22Rv1 (cell line): ENCODE measurements at regions not wholly inside any gene's neighbourhood (a gene's known extent, or its start where the extent isn't known, plus 50 kb on each side); places are given as distances from the start of the nearest gene placed in this dataset.

ENCODE experiments used
- H3K27ac ChIP-seq: fragments of 450-650 bp; 2 replicates; pipeline ENCODE4 v1.5.1; 2017
- CTCF ChIP-seq: fragments of 450-650 bp; IDR thresholded peaks from 2 replicates; pipeline ENCODE4 v1.5.1; 2017; ENCODE audit warnings: mild to moderate bottlenecking
- ZFX ChIP-seq: fragments of 450-650 bp; IDR thresholded peaks from 2 replicates; pipeline ENCODE4 v1.6.1; 2017; ENCODE audit warnings: antibody characterized with exemption, borderline replicate concordance

DNA sequence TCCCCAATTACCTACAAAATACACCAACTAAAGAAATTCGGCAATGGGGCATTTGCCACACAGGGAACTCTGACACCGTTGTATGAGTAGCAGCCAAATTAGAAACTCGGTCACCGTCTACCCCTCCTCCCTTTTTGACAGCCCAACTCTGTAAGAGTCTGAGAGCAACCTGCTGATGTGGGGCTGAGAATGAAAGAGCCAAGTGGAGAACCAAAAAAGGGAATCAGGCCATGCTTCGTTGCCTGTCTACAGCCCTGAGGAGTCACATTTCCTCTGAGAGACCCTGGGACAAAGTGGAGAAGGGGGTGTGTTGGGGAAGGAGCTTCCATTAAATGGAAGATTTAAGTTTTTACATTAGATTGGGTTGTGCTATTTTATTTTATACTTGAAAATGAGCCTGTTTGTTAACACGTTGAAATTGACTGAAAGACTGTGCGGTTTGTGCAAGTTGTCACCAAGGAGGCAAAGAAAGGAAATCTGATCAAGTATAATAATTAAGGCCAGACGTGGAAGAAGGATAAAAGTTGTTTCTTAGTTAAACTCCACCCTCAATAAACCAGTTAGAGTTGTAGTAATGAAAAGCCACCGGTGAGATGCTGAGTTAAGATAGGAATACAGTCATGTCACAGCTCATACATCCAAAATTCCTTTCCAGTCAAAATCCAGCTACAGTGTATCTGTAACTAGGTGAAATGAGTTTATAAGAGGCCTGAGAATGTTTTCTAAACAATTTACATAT lies 131.7 kb upstream of the CREB1 start:
- TF ChIP-seq ZFX = no peak
- no peak overlapping the region for H3K27ac ChIP-seq

GRCh38 chr2:207399301-207399700 lies 130.5 kb upstream of the CREB1 start:
- TF ChIP-seq ZFX = no peak
- TF ChIP-seq CTCF = no peak
- no peak overlapping the region for H3K27ac ChIP-seq

DNA sequence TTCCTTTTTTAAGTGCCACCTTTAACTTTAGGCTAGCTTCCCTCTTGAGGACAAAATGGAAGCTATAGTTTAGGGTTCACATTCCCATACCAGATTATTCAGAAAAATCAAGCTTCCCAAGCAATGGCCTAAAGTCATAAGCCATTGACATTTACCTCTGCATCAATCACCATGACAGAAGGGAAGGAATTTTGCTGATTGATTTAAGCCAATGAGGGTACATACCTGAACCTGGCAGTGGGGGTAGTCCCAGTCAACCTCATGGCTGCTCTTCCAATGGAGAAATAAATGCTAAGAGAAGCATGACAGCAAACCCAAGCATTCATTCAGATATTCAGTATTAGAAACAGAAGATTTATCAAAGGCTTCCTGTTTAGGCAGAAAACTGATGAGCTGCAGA lies 128.4 kb upstream of the CREB1 start:
- H3K27ac ChIP-seq = no peak overlapping the region
- TF ChIP-seq CTCF = no peak
- no peak for TF ChIP-seq ZFX

DNA sequence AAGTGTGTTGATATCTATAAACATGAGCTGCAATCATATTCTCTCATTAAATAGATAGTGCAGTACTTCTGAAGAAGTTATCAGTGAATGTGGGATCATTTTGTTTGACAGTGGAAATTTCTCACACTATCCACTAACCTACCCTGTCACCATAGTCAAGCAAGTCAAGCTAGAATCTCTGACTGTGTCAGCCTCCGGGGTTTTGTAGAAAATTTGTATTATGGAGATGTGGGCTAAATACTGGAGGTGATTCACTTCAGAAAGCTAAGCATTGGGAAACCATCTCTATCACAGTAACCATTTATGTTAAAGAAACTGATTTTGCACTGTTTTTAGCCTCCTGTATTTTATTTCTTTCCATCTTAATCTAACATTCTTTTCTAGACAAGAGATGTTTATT lies 126.6 kb upstream of the CREB1 start:
- peak overlapping the region; percentile 51 for H3K27ac ChIP-seq
- no peak for TF ChIP-seq CTCF

DNA sequence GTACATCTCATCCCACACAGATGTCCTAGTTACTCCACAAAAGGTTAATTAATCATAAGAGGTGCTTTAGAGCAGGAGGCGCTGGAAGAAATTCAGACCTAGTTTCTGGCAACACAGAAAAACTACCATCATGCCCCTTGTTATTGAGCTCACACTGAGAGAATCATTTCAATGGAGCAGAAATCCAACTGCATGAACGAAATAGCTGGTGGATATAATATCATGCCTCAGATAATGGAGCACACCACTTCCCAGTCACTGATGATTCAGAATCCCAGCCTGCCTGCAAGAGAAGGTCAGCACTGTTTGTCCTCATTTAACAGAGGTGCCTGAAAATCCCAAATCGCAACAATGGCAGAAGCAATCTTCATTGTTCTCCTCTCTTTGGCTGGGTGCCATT lies 125.8 kb upstream of the CREB1 start:
- H3K27ac ChIP-seq = peak overlapping the region; percentile 51
- no peak for TF ChIP-seq CTCF
- no peak for TF ChIP-seq ZFX

DNA sequence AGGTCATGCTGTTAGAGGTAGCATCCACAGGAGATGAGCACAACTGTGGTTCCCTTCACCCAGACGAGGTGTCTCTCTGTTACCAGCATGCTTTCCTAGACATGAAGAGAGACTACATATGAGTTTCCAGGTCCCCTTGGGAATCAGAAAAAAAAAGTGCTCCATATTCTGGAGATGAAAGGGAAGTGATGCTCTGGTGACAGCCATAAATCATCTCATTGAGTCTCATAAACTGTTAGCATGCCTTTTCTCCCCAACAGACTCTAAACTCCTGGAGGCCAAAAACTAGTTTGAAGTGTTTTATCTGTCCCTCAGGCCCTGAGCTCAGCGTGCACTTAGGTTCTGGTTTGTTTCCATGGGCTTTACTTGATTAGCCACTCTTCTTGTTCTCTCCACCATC lies 124.6 kb upstream of the CREB1 start:
- TF ChIP-seq CTCF (no peak), ZFX (no peak)
- no peak overlapping the region for H3K27ac ChIP-seq

GRCh38 chr2:207408086-207408794 lies 121.5 kb upstream of the CREB1 start:
- TF ChIP-seq CTCF = no peak
- TF ChIP-seq ZFX = no peak
- peak overlapping the region; percentile 86 for H3K27ac ChIP-seq
